Fibroblast of lung (primary cell): ENCODE measurements at regions not wholly inside any gene's neighbourhood (a gene's known extent, or its start where the extent isn't known, plus 50 kb on each side); places are given as distances from the start of the nearest gene placed in this dataset.

Experiments
- CTCF ChIP-seq, 2 donors: IDR thresholded peaks in 1 of 2; conservative IDR thresholded peaks in 1 of 2; 1 replicate in 1 of 2; 2 replicates in 1 of 2; pipeline ENCODE4 v1.5.1; 2011 to 2012; ENCODE audit warnings: low read length in 2 of 2, control low read depth in 1 of 2, inconsistent platforms in 1 of 2, low read depth in 1 of 2, mild to moderate bottlenecking in 1 of 2
- EZH2 ChIP-seq: IDR thresholded peaks from 2 replicates; pipeline ENCODE4 v1.5.1; 2012; ENCODE audit warnings: low read length, control low read depth, mild to moderate bottlenecking; ENCODE audit errors: missing control alignments

DNA sequence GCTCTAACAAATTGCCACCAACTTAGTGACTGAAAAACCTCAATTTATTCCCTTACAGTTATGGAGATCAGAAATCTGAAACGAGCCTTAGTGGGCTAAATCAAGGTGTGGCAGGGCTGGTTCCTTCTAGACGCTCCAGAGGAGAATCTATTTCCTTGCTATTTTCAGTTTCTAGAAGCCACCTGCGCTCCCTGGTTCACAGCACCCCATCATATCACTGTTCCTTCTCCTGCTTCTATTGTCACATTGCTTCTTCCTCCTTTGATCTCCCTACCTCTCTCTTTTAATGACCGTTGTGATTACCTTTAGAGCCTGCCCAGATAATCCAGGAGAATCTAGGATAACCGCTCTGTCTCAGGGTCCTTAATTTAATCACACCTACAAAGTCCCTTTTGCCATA is 596.6 kb downstream of the PLCL1 start:
- TF ChIP-seq CTCF (conservative IDR thresholded peaks at IDR 0.05 in 1 of 2, IDR thresholded peaks at IDR 0.05 in 1 of 2; ENCODE audit: low read depth in 1 of 2, low read length in 2 of 2): no peak
- no peak for TF ChIP-seq EZH2
